B cell (primary cell): ENCODE measurements at regions not wholly inside any gene's neighbourhood (a gene's known extent, or its start where the extent isn't known, plus 50 kb on each side); places are given as distances from the start of the nearest gene placed in this dataset.

ENCODE experiments used
- CTCF ChIP-seq: fragments of 200-600 bp; IDR thresholded peaks from one replicate; pipeline ENCODE4 v1.8.0; 2022; ENCODE audit warnings: antibody characterized with exemption, mild to moderate bottlenecking
- EZH2 ChIP-seq: IDR thresholded peaks from 2 replicates; pipeline ENCODE4 v1.6.1; 2012; ENCODE audit warnings: borderline replicate concordance, low read depth, mild to moderate bottlenecking, moderate library complexity, low read length; ENCODE audit not compliant: insufficient read depth, poor library complexity, severe bottlenecking

GRCh38 chr17:79306424-79307318 lies 232.0 kb downstream of the ENGASE start:
- TF ChIP-seq EZH2 = no peak
- no peak for TF ChIP-seq CTCF
